ENCODE measurements at regions not wholly inside any gene's neighbourhood (a gene's known extent, or its start where the extent isn't known, plus 50 kb on each side); places are given as distances from the start of the nearest gene placed in this dataset.

DNA sequence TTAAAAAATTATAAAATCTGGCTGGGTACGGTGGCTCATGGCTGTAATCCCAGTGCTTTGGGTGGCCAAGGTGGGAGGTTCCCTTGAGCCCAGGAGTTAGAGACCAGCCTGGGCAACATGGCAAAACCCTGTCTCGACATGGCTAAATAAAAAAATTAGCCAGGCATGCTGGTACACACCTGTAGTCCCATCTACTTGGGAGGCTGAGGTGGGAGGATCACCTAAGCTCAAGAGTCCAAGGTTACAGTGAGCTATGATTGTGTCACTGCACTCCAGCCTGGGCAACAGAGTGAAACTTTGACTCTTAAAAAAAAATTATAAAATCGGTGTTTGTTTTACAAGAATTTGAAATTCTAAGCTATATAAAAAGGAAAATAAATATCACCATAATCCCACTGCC lies 141.8 kb downstream of the SLC38A6 start:
- ChIA-PET POLR2A (no interaction called here), CTCF (interaction anchor here (0.6 kb wide), 1 partner anchor 145 kb away, joined by 3 read pairs; no protein-coding TSS in a partner anchor)
- TF ChIP-seq, protein P1, sequence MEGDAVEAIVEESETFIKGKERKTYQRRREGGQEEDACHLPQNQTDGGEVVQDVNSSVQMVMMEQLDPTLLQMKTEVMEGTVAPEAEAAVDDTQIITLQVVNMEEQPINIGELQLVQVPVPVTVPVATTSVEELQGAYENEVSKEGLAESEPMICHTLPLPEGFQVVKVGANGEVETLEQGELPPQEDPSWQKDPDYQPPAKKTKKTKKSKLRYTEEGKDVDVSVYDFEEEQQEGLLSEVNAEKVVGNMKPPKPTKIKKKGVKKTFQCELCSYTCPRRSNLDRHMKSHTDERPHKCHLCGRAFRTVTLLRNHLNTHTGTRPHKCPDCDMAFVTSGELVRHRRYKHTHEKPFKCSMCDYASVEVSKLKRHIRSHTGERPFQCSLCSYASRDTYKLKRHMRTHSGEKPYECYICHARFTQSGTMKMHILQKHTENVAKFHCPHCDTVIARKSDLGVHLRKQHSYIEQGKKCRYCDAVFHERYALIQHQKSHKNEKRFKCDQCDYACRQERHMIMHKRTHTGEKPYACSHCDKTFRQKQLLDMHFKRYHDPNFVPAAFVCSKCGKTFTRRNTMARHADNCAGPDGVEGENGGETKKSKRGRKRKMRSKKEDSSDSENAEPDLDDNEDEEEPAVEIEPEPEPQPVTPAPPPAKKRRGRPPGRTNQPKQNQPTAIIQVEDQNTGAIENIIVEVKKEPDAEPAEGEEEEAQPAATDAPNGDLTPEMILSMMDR (IDR thresholded peaks at IDR 0.05; ENCODE audit: unreplicated experiment), result no peak
- Mint-ChIP-seq H3K27ac (ENCODE audit: low read depth, unreplicated experiment) (no peak overlapping the region), H3K4me3 (ENCODE audit: unreplicated experiment) (no peak overlapping the region), H3K27me3 (ENCODE audit: insufficient read depth, unreplicated experiment) (no peaks in the 10 kb centered on the region), H3K4me1 (ENCODE audit: insufficient read depth, unreplicated experiment) (no peaks in the 10 kb centered on the region), H3K36me3 (ENCODE audit: insufficient read depth, unreplicated experiment) (no peaks in the 10 kb centered on the region), H3K9me3 (ENCODE audit: unreplicated experiment) (no peaks in the 10 kb centered on the region)
- BruUV-seq (replicated peaks), result no TSS peak
- DNase-seq (ENCODE audit: unreplicated experiment), result no peak
- intact Hi-C loops (cut with micrococcal nuclease), result no loop called here

DNA sequence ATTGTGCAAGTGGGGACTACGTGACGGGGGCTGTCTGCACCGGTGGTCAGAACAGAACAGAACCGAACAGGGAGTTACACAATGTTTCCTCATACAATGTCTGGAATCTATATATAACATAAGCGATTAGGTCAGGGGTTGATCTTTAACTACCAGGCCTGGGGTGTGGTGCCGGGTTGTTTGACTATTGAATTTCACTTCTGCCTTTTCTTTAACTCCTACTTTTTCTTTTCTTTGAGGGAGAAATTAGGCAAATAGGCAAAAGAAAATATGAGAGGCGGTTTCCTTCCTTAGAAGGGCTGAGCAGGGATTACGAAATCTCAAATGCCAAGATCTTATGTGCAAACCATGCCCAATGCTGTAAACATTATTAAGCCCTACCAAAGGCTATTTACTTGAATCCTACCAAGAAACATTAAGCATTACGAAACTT lies 140.3 kb downstream of the SLC38A6 start:
- no peak overlapping the region for H3K27ac Mint-ChIP-seq (ENCODE audit: low read depth, unreplicated experiment)
- TF ChIP-seq, protein P1 (IDR thresholded peaks at IDR 0.05; ENCODE audit: unreplicated experiment), result no peak
- no peaks in the 10 kb centered on the region for H3K9me3 Mint-ChIP-seq (ENCODE audit: unreplicated experiment)
- no TSS peak for BruUV-seq (replicated peaks)
- CTCF ChIA-PET, result no interaction called here
- no peaks in the 10 kb centered on the region for H3K36me3 Mint-ChIP-seq (ENCODE audit: insufficient read depth, unreplicated experiment)
- H3K4me1 Mint-ChIP-seq (ENCODE audit: insufficient read depth, unreplicated experiment), result no peaks in the 10 kb centered on the region
- peak; percentile 36 for DNase-seq (ENCODE audit: unreplicated experiment)
- no peaks in the 10 kb centered on the region for H3K27me3 Mint-ChIP-seq (ENCODE audit: insufficient read depth, unreplicated experiment)
- intact Hi-C loops (cut with micrococcal nuclease), result no loop called here
- no peak overlapping the region for H3K4me3 Mint-ChIP-seq (ENCODE audit: unreplicated experiment)
- POLR2A ChIA-PET, result no interaction called here

DNA sequence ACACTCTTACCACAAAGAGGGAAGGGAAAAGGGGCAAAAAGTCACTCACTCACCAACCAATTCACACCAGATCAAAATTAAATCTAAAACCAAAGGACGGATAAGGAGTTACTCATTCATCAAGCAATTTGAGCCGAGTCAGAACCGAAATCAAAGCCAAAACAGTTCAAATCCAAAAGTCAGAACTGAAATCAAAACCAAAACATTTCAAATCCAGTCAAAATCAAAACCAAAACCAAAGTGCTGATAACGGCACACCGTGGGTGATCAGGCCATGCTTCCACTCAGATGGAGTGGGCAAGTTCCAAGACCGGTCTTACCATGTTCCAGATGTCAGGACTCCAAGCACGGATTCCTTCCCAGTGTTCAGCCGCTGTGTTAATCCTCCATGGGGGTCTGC lies 139.5 kb downstream of the SLC38A6 start:
- TF ChIP-seq, protein P1 (IDR thresholded peaks at IDR 0.05; ENCODE audit: unreplicated experiment), result no peak
- ChIA-PET POLR2A (no interaction called here), CTCF (no interaction called here)
- Mint-ChIP-seq H3K4me1 (ENCODE audit: insufficient read depth, unreplicated experiment) (no peaks in the 10 kb centered on the region), H3K9me3 (ENCODE audit: unreplicated experiment) (no peaks in the 10 kb centered on the region), H3K4me3 (ENCODE audit: unreplicated experiment) (no peak overlapping the region), H3K27me3 (ENCODE audit: insufficient read depth, unreplicated experiment) (no peaks in the 10 kb centered on the region), H3K27ac (ENCODE audit: low read depth, unreplicated experiment) (no peak overlapping the region), H3K36me3 (ENCODE audit: insufficient read depth, unreplicated experiment) (no peaks in the 10 kb centered on the region)
- intact Hi-C loops (cut with micrococcal nuclease), result no loop called here
- BruUV-seq (replicated peaks), result no TSS peak
- no peak for DNase-seq (ENCODE audit: unreplicated experiment)

DNA sequence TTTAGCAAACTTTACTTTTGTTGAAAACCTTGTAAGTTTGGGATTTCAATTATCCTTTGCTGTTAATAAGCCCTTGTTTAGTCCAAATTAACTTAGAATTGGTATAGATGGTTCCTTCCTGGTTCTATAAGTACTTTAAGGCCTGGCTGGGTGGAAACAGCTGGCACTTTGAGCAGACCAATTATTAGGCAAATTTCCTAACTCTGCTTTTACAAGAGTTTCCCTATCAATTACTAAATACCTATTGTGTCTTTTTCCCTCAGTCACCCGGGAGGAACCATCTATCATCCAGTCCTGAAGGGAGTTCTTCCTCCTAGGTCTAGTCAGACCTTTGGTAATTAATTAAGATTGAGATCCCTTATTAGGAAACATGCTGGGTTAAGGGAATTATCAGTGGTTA lies 138.0 kb downstream of the SLC38A6 start:
- Mint-ChIP-seq H3K4me3 (ENCODE audit: unreplicated experiment) (no peak overlapping the region), H3K36me3 (ENCODE audit: insufficient read depth, unreplicated experiment) (no peaks in the 10 kb centered on the region), H3K27ac (ENCODE audit: low read depth, unreplicated experiment) (no peak overlapping the region), H3K27me3 (ENCODE audit: insufficient read depth, unreplicated experiment) (no peaks in the 10 kb centered on the region), H3K9me3 (ENCODE audit: unreplicated experiment) (no peaks in the 10 kb centered on the region), H3K4me1 (ENCODE audit: insufficient read depth, unreplicated experiment) (no peaks in the 10 kb centered on the region)
- no peak for DNase-seq (ENCODE audit: unreplicated experiment)
- CTCF ChIA-PET, result no interaction called here
- TF ChIP-seq, protein P1 (IDR thresholded peaks at IDR 0.05; ENCODE audit: unreplicated experiment), result no peak
- POLR2A ChIA-PET, result no interaction called here
- BruUV-seq (replicated peaks), result no TSS peak
- intact Hi-C loops (cut with micrococcal nuclease), result no loop called here

All from MCF 10A (cell line).